ENCODE measurements at regions not wholly inside any gene's neighbourhood (a gene's known extent, or its start where the extent isn't known, plus 50 kb on each side); places are given as distances from the start of the nearest gene placed in this dataset.

GRCh38 chr5:62137628-62138027, 168.4 kb upstream of the KIF2A start:
- Histone ChIP-seq H4K20me1 (ENCODE audit: insufficient read depth) (no peaks in the 10 kb centered on the region), H3K9ac (no peak overlapping the region), H2AFZ (ENCODE audit: low read depth) (no peak overlapping the region), H3K79me2 (ENCODE audit: insufficient read depth) (no peaks in the 10 kb centered on the region), H3K9me2 (no peaks in the 10 kb centered on the region), H3F3A (replicated peaks; ENCODE audit: insufficient read depth) (no peaks in the 10 kb centered on the region), H3K27ac (ENCODE audit: low read depth in 2 of 2, low read length in 1 of 2) (no peak overlapping the region), H3K27me3 (ENCODE audit: insufficient read depth) (no peaks in the 10 kb centered on the region; the same call in 1 of the 2 replicates), H3K4me2 (no peak overlapping the region), H3K4me1 (ENCODE audit: control insufficient read depth in 1 of 2, insufficient read depth in 2 of 2, low read depth in 1 of 2, low read length in 1 of 2) (no peaks in the 10 kb centered on the region), H3K36me3 (replicated peaks in 1 of 2; ENCODE audit: control insufficient read depth in 1 of 2, insufficient read depth in 2 of 2, low read length in 1 of 2) (no peaks in the 10 kb centered on the region), H3K9me3 (no peaks in the 10 kb centered on the region; the same call in 1 of the 2 replicates), H3K4me3 (ENCODE audit: low read depth in 2 of 2, low read length in 1 of 2) (no peak overlapping the region)
- DNase-seq = no peak
- ChIA-PET CTCF (interaction anchor here (1.0 kb wide), 1 partner anchor 143 kb away, joined by 3 read pairs; no protein-coding TSS in a partner anchor), POLR2A (no interaction called here)
- WGBS (ENCODE audit: low lambda C conversion rate) = 23% methylated on average over 2 of the region's 2 CpGs
- no peak for TF ChIP-seq RAD21 (IDR thresholded peaks at IDR 0.05; ENCODE audit: low read length)
- TF ChIP-seq, protein P1, sequence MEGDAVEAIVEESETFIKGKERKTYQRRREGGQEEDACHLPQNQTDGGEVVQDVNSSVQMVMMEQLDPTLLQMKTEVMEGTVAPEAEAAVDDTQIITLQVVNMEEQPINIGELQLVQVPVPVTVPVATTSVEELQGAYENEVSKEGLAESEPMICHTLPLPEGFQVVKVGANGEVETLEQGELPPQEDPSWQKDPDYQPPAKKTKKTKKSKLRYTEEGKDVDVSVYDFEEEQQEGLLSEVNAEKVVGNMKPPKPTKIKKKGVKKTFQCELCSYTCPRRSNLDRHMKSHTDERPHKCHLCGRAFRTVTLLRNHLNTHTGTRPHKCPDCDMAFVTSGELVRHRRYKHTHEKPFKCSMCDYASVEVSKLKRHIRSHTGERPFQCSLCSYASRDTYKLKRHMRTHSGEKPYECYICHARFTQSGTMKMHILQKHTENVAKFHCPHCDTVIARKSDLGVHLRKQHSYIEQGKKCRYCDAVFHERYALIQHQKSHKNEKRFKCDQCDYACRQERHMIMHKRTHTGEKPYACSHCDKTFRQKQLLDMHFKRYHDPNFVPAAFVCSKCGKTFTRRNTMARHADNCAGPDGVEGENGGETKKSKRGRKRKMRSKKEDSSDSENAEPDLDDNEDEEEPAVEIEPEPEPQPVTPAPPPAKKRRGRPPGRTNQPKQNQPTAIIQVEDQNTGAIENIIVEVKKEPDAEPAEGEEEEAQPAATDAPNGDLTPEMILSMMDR (IDR thresholded peaks at IDR 0.05) = no peak
- TF ChIP-seq ELF1 (IDR thresholded peaks at IDR 0.05) = no peak
- TF ChIP-seq NRF1 (IDR thresholded peaks at IDR 0.05; ENCODE audit: low read depth, low read length) = no peak
- TF ChIP-seq GABPA (IDR thresholded peaks at IDR 0.05; ENCODE audit: low read depth) = no peak
- no peak for TF ChIP-seq EZH2phosphoT487 (IDR thresholded peaks at IDR 0.05; ENCODE audit: borderline replicate concordance, low read depth)
- TF ChIP-seq REST (IDR thresholded peaks at IDR 0.05; ENCODE audit: low read depth, low read length) = no peak
- no peak for TF ChIP-seq TCF12 (IDR thresholded peaks at IDR 0.05)
- TF ChIP-seq, protein P2, sequence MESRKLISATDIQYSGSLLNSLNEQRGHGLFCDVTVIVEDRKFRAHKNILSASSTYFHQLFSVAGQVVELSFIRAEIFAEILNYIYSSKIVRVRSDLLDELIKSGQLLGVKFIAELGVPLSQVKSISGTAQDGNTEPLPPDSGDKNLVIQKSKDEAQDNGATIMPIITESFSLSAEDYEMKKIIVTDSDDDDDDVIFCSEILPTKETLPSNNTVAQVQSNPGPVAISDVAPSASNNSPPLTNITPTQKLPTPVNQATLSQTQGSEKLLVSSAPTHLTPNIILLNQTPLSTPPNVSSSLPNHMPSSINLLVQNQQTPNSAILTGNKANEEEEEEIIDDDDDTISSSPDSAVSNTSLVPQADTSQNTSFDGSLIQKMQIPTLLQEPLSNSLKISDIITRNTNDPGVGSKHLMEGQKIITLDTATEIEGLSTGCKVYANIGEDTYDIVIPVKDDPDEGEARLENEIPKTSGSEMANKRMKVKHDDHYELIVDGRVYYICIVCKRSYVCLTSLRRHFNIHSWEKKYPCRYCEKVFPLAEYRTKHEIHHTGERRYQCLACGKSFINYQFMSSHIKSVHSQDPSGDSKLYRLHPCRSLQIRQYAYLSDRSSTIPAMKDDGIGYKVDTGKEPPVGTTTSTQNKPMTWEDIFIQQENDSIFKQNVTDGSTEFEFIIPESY (IDR thresholded peaks at IDR 0.05; ENCODE audit: borderline replicate concordance, low read depth) = no peak
- no peak for TF ChIP-seq PBX3 (IDR thresholded peaks at IDR 0.05)
- TF ChIP-seq EP300 (IDR thresholded peaks at IDR 0.05; ENCODE audit: borderline replicate concordance in 1 of 2, low read depth in 1 of 2, low read length in 1 of 2) = no peak
- no peak for TF ChIP-seq SMC3 (IDR thresholded peaks at IDR 0.05; ENCODE audit: low read depth, low read length)
- TF ChIP-seq RFX5 (IDR thresholded peaks at IDR 0.05; ENCODE audit: low read length) = no peak
- TF ChIP-seq MXI1 (IDR thresholded peaks at IDR 0.05; ENCODE audit: low read depth, low read length) = no peak
- TF ChIP-seq SIN3A (IDR thresholded peaks at IDR 0.05; ENCODE audit: borderline replicate concordance, low read depth, low read length) = no peak
- no peak for TF ChIP-seq RCOR1 (IDR thresholded peaks at IDR 0.05; ENCODE audit: low read length)
- no peak for TF ChIP-seq MEF2A (IDR thresholded peaks at IDR 0.05; ENCODE audit: borderline replicate concordance, low read depth)
- TF ChIP-seq IRF3 (IDR thresholded peaks at IDR 0.05; ENCODE audit: low read depth, low read length) = no peak
